SU-DHL-6 (cell line): ENCODE measurements at regions not wholly inside any gene's neighbourhood (a gene's known extent, or its start where the extent isn't known, plus 50 kb on each side); places are given as distances from the start of the nearest gene placed in this dataset.

Experiments
- H2AFZ ChIP-seq: fragments of 200-600 bp; sonication (generic); 2 replicates; pipeline ENCODE4 v1.6.1; 2014; ENCODE audit warnings: low read depth, mild to moderate bottlenecking, moderate library complexity, mixed read lengths, antibody characterized with exemption, low read length; ENCODE audit not compliant: severe bottlenecking
- H3F3A ChIP-seq: fragments of 200-600 bp; shearing (Covaris generic); 2 replicates; pipeline ENCODE4 v1.6.0; 2016; ENCODE audit warnings: antibody characterized with exemption, mild to moderate bottlenecking; ENCODE audit not compliant: insufficient read depth
- H3K27ac ChIP-seq: fragments of 200-600 bp; sonication (generic); 2 replicates; pipeline ENCODE4 v1.5.1; 2016; ENCODE audit warnings: low read depth, mild to moderate bottlenecking, low read length, moderate library complexity, mixed read lengths
- H3K27me3 ChIP-seq: fragments of 200-600 bp; sonication (generic), shearing (Covaris generic); 2 replicates; pipeline ENCODE4 v1.6.0; 2014; ENCODE audit warnings: mild to moderate bottlenecking, low read length
- H3K36me3 ChIP-seq: fragments of 200-600 bp; sonication (generic); 2 replicates; pipeline ENCODE4 v1.6.1; 2014; ENCODE audit warnings: mild to moderate bottlenecking, low read length, mixed read lengths
- H3K4me2 ChIP-seq: fragments of 300-600, 200-600 bp; shearing (Covaris generic), sonication (generic); 2 replicates; pipeline ENCODE4 v1.6.0; 2014; ENCODE audit warnings: low read length, low read depth, mild to moderate bottlenecking; ENCODE audit not compliant: poor library complexity, severe bottlenecking
- H3K4me3 ChIP-seq: fragments of 200-600 bp; sonication (generic); 2 replicates; pipeline ENCODE4 v1.5.1; 2014; ENCODE audit warnings: antibody characterized with exemption, low read length, mild to moderate bottlenecking, mixed read lengths; ENCODE audit not compliant: insufficient read depth, poor library complexity, severe bottlenecking
- H3K79me2 ChIP-seq: fragments of 200-600 bp; sonication (generic); 2 replicates; pipeline ENCODE4 v1.6.1; 2014; ENCODE audit warnings: mild to moderate bottlenecking, low read length, moderate library complexity; ENCODE audit not compliant: insufficient read depth
- H3K9ac ChIP-seq: fragments of 200-600 bp; sonication (generic); 2 replicates; pipeline ENCODE4 v1.7.0; 2014; ENCODE audit warnings: mild to moderate bottlenecking, low read length
- H3K9me2 ChIP-seq: fragments of 200-600 bp; sonication (generic); replicated peaks from 2 replicates; pipeline ENCODE4 v1.6.1; 2014; ENCODE audit warnings: low read length; ENCODE audit not compliant: insufficient read depth
- H3K9me3 ChIP-seq: fragments of 200-600 bp; sonication (generic); 2 replicates; pipeline ENCODE4 v1.6.1; 2014; ENCODE audit warnings: low read length, mixed read lengths; ENCODE audit not compliant: insufficient read depth
- H4K20me1 ChIP-seq: fragments of 200-600 bp; sonication (generic); 2 replicates; pipeline ENCODE4 v1.6.1; 2014; ENCODE audit warnings: low read depth, mild to moderate bottlenecking, antibody characterized with exemption, low read length, moderate library complexity, mixed read lengths
- CTCF ChIP-seq: fragments of 200-600 bp; sonication (generic); IDR thresholded peaks from one replicate; pipeline ENCODE4 v1.5.1; 2017; ENCODE audit warnings: antibody characterized with exemption, mild to moderate bottlenecking, low read length, moderate library complexity; ENCODE audit not compliant: insufficient read depth, poor library complexity, severe bottlenecking
- EZH2phosphoT487 ChIP-seq: fragments of 200-600 bp; sonication (generic), shearing (Covaris generic); conservative IDR thresholded peaks from 2 replicates; pipeline ENCODE4 v1.6.1; 2018; ENCODE audit warnings: mild to moderate bottlenecking, antibody characterized with exemption, low read length, moderate library complexity, mixed read lengths

GRCh38 chr14:84655014-84655413, 874.9 kb upstream of the FLRT2 start:
- Histone ChIP-seq H3K9me3 (no peaks in the 10 kb centered on the region), H3K79me2 (no peaks in the 10 kb centered on the region), H4K20me1 (no peaks in the 10 kb centered on the region), H2AFZ (no peak overlapping the region), H3K36me3 (no peaks in the 10 kb centered on the region), H3K27ac (no peak overlapping the region), H3K9ac (no peak overlapping the region), H3K27me3 (no peaks in the 10 kb centered on the region), H3K9me2 (no peaks in the 10 kb centered on the region; the same call in 1 of the 2 replicates), H3K4me2 (no peak overlapping the region), H3F3A (no peaks in the 10 kb centered on the region), H3K4me3 (no peak overlapping the region)
- TF ChIP-seq EZH2phosphoT487 (no peak), CTCF (no peak)

- Histone ChIP-seq H3K27ac (no peak overlapping the region), H3K27me3 (no peaks in the 10 kb centered on the region), H3F3A (no peaks in the 10 kb centered on the region), H3K4me3 (no peak overlapping the region), H2AFZ (no peak overlapping the region), H3K9me3 (no peaks in the 10 kb centered on the region), H3K79me2 (no peaks in the 10 kb centered on the region), H4K20me1 (no peaks in the 10 kb centered on the region), H3K9me2 (no peaks in the 10 kb centered on the region; the same call in 1 of the 2 replicates), H3K36me3 (no peaks in the 10 kb centered on the region), H3K9ac (no peak overlapping the region), H3K4me2 (no peak overlapping the region)
- TF ChIP-seq CTCF (no peak), EZH2phosphoT487 (no peak)
Measured at GRCh38 chr14:84657911-84658310, 872.0 kb upstream of the FLRT2 start.

- H3K27ac ChIP-seq, result no peak overlapping the region
- no peaks in the 10 kb centered on the region for H3K9me3 ChIP-seq
- H3K79me2 ChIP-seq, result no peaks in the 10 kb centered on the region
- no peak overlapping the region for H3K4me2 ChIP-seq
- no peaks in the 10 kb centered on the region for H3F3A ChIP-seq
- H3K4me3 ChIP-seq, result no peak overlapping the region
- no peaks in the 10 kb centered on the region for H4K20me1 ChIP-seq
- no peak overlapping the region for H2AFZ ChIP-seq
- TF ChIP-seq EZH2phosphoT487 (no peak), CTCF (no peak)
- no peaks in the 10 kb centered on the region for H3K27me3 ChIP-seq
- H3K9me2 ChIP-seq, result no peaks in the 10 kb centered on the region
- no peak overlapping the region for H3K9ac ChIP-seq
- H3K36me3 ChIP-seq, result no peaks in the 10 kb centered on the region
Measured at GRCh38 chr14:84670796-84671195, 859.1 kb upstream of the FLRT2 start.
